ENCODE measurements at regions not wholly inside any gene's neighbourhood (a gene's known extent, or its start where the extent isn't known, plus 50 kb on each side); places are given as distances from the start of the nearest gene placed in this dataset.

- Histone ChIP-seq H3K36me3 (ENCODE audit: control insufficient read depth, insufficient read depth, low read length) (no peaks in the 10 kb centered on the region), H2BK120ac (ENCODE audit: low read depth, low read length) (no peak overlapping the region), H2BK5ac (ENCODE audit: low read length) (no peak overlapping the region), H3K9ac (ENCODE audit: low read length) (no peak overlapping the region), H3K4me3 (ENCODE audit: low read length) (no peak overlapping the region), H3K56ac (ENCODE audit: low read length) (no peak overlapping the region), H2BK15ac (replicated peaks; ENCODE audit: low read depth) (no peak overlapping the region), H3K79me1 (ENCODE audit: low read length) (no peaks in the 10 kb centered on the region), H3K4me2 (ENCODE audit: low read length) (no peak overlapping the region), H3K79me2 (ENCODE audit: control insufficient read depth, insufficient read depth, low read length) (no peaks in the 10 kb centered on the region), H2AK5ac (ENCODE audit: low read length) (no peak overlapping the region), H4K8ac (ENCODE audit: low read depth, low read length) (no peak overlapping the region), H3K23ac (ENCODE audit: low read length) (no peak overlapping the region), H4K5ac (ENCODE audit: low read length) (no peak overlapping the region), H3K27ac (ENCODE audit: low read depth, low read length) (no peak overlapping the region), H3K4me1 (ENCODE audit: control insufficient read depth, low read depth, low read length) (no peaks in the 10 kb centered on the region), H3K27me3 (ENCODE audit: insufficient read depth, low read length, poor library complexity) (no peaks in the 10 kb centered on the region), H3K4ac (ENCODE audit: low read depth, low read length) (no peak overlapping the region), H3K18ac (ENCODE audit: low read length) (no peak overlapping the region)
- DNase-seq, result no peak
- no CpG with 5 or more reads among the region's 4 CpGs for WGBS (ENCODE audit: extremely low coverage, insufficient coverage, low lambda C conversion rate)
These were observed 992.5 kb downstream of the TYW1 start for GRCh38 chr7:67989142-67989541.

GRCh38 chr7:67990003-67990402, 993.4 kb downstream of the TYW1 start:
- Histone ChIP-seq H2AK5ac (ENCODE audit: low read length) (no peak overlapping the region), H3K4me2 (ENCODE audit: low read length) (no peak overlapping the region), H3K4me3 (ENCODE audit: low read length) (no peak overlapping the region), H2BK15ac (replicated peaks; ENCODE audit: low read depth) (no peak overlapping the region), H3K27me3 (ENCODE audit: insufficient read depth, low read length, poor library complexity) (no peaks in the 10 kb centered on the region), H2BK5ac (ENCODE audit: low read length) (no peak overlapping the region), H3K4me1 (ENCODE audit: control insufficient read depth, low read depth, low read length) (no peaks in the 10 kb centered on the region), H4K5ac (ENCODE audit: low read length) (no peak overlapping the region), H2BK120ac (ENCODE audit: low read depth, low read length) (no peak overlapping the region), H3K79me1 (ENCODE audit: low read length) (no peaks in the 10 kb centered on the region), H3K79me2 (ENCODE audit: control insufficient read depth, insufficient read depth, low read length) (no peaks in the 10 kb centered on the region), H4K8ac (ENCODE audit: low read depth, low read length) (no peak overlapping the region), H3K27ac (ENCODE audit: low read depth, low read length) (no peak overlapping the region), H3K4ac (ENCODE audit: low read depth, low read length) (no peak overlapping the region), H3K36me3 (ENCODE audit: control insufficient read depth, insufficient read depth, low read length) (no peaks in the 10 kb centered on the region), H3K9ac (ENCODE audit: low read length) (no peak overlapping the region), H3K18ac (ENCODE audit: low read length) (no peak overlapping the region), H3K56ac (ENCODE audit: low read length) (no peak overlapping the region), H3K23ac (ENCODE audit: low read length) (no peak overlapping the region)
- WGBS (ENCODE audit: extremely low coverage, insufficient coverage, low lambda C conversion rate), result no CpG with 5 or more reads among the region's 4 CpGs
- no peak for DNase-seq

GRCh38 chr7:67990716-67991115, 994.1 kb downstream of the TYW1 start:
- Histone ChIP-seq H2BK15ac (replicated peaks; ENCODE audit: low read depth) (no peak overlapping the region), H3K18ac (ENCODE audit: low read length) (no peak overlapping the region), H3K4me2 (ENCODE audit: low read length) (no peak overlapping the region), H3K23ac (ENCODE audit: low read length) (no peak overlapping the region), H2AK5ac (ENCODE audit: low read length) (no peak overlapping the region), H3K79me2 (ENCODE audit: control insufficient read depth, insufficient read depth, low read length) (no peaks in the 10 kb centered on the region), H3K79me1 (ENCODE audit: low read length) (no peaks in the 10 kb centered on the region), H3K4ac (ENCODE audit: low read depth, low read length) (no peak overlapping the region), H3K27me3 (ENCODE audit: insufficient read depth, low read length, poor library complexity) (no peaks in the 10 kb centered on the region), H3K9ac (ENCODE audit: low read length) (no peak overlapping the region), H3K36me3 (ENCODE audit: control insufficient read depth, insufficient read depth, low read length) (no peaks in the 10 kb centered on the region), H3K27ac (ENCODE audit: low read depth, low read length) (no peak overlapping the region), H2BK5ac (ENCODE audit: low read length) (no peak overlapping the region), H4K5ac (ENCODE audit: low read length) (no peak overlapping the region), H3K56ac (ENCODE audit: low read length) (no peak overlapping the region), H4K8ac (ENCODE audit: low read depth, low read length) (no peak overlapping the region), H3K4me3 (ENCODE audit: low read length) (no peak overlapping the region), H3K4me1 (ENCODE audit: control insufficient read depth, low read depth, low read length) (no peaks in the 10 kb centered on the region), H2BK120ac (ENCODE audit: low read depth, low read length) (no peak overlapping the region)
- DNase-seq, result no peak
- no CpG with 5 or more reads among the region's 2 CpGs for WGBS (ENCODE audit: extremely low coverage, insufficient coverage, low lambda C conversion rate)

GRCh38 chr7:67992287-67992686, 995.7 kb downstream of the TYW1 start:
- Histone ChIP-seq H3K4me2 (ENCODE audit: low read length) (no peak overlapping the region), H3K4ac (ENCODE audit: low read depth, low read length) (no peak overlapping the region), H4K8ac (ENCODE audit: low read depth, low read length) (no peak overlapping the region), H3K56ac (ENCODE audit: low read length) (no peak overlapping the region), H3K79me1 (ENCODE audit: low read length) (no peaks in the 10 kb centered on the region), H3K4me1 (ENCODE audit: control insufficient read depth, low read depth, low read length) (no peaks in the 10 kb centered on the region), H3K36me3 (ENCODE audit: control insufficient read depth, insufficient read depth, low read length) (no peaks in the 10 kb centered on the region), H3K4me3 (ENCODE audit: low read length) (no peak overlapping the region), H2BK120ac (ENCODE audit: low read depth, low read length) (no peak overlapping the region), H3K18ac (ENCODE audit: low read length) (no peak overlapping the region), H3K27ac (ENCODE audit: low read depth, low read length) (no peak overlapping the region), H3K9ac (ENCODE audit: low read length) (no peak overlapping the region), H3K23ac (ENCODE audit: low read length) (no peak overlapping the region), H4K5ac (ENCODE audit: low read length) (no peak overlapping the region), H2BK5ac (ENCODE audit: low read length) (no peak overlapping the region), H3K79me2 (ENCODE audit: control insufficient read depth, insufficient read depth, low read length) (no peaks in the 10 kb centered on the region), H2AK5ac (ENCODE audit: low read length) (no peak overlapping the region), H3K27me3 (ENCODE audit: insufficient read depth, low read length, poor library complexity) (no peaks in the 10 kb centered on the region), H2BK15ac (replicated peaks; ENCODE audit: low read depth) (no peak overlapping the region)
- no CpG with 5 or more reads among the region's 8 CpGs for WGBS (ENCODE audit: extremely low coverage, insufficient coverage, low lambda C conversion rate)
- no peak for DNase-seq

GRCh38 chr7:68005992-68006391, 1009.4 kb downstream of the TYW1 start:
- Histone ChIP-seq H3K4ac (ENCODE audit: low read depth, low read length) (no peak overlapping the region), H3K79me1 (ENCODE audit: low read length) (no peaks in the 10 kb centered on the region), H3K18ac (ENCODE audit: low read length) (no peak overlapping the region), H4K8ac (ENCODE audit: low read depth, low read length) (no peak overlapping the region), H2AK5ac (ENCODE audit: low read length) (no peak overlapping the region), H3K27ac (ENCODE audit: low read depth, low read length) (no peak overlapping the region), H3K4me2 (ENCODE audit: low read length) (no peak overlapping the region), H2BK5ac (ENCODE audit: low read length) (no peak overlapping the region), H3K4me1 (ENCODE audit: control insufficient read depth, low read depth, low read length) (no peaks in the 10 kb centered on the region), H3K27me3 (ENCODE audit: insufficient read depth, low read length, poor library complexity) (no peaks in the 10 kb centered on the region), H3K79me2 (ENCODE audit: control insufficient read depth, insufficient read depth, low read length) (no peaks in the 10 kb centered on the region), H3K9ac (ENCODE audit: low read length) (no peak overlapping the region), H3K23ac (ENCODE audit: low read length) (no peak overlapping the region), H2BK120ac (ENCODE audit: low read depth, low read length) (no peak overlapping the region), H3K4me3 (ENCODE audit: low read length) (no peak overlapping the region), H4K5ac (ENCODE audit: low read length) (no peak overlapping the region), H3K56ac (ENCODE audit: low read length) (no peak overlapping the region), H2BK15ac (replicated peaks; ENCODE audit: low read depth) (no peak overlapping the region), H3K36me3 (ENCODE audit: control insufficient read depth, insufficient read depth, low read length) (no peaks in the 10 kb centered on the region)
- no CpG with 5 or more reads among the region's 6 CpGs for WGBS (ENCODE audit: extremely low coverage, insufficient coverage, low lambda C conversion rate)
- DNase-seq, result no peak

- H3K4ac ChIP-seq (ENCODE audit: low read depth, low read length), result no peak overlapping the region
- no peaks in the 10 kb centered on the region for H3K79me2 ChIP-seq (ENCODE audit: control insufficient read depth, insufficient read depth, low read length)
- WGBS (ENCODE audit: extremely low coverage, insufficient coverage, low lambda C conversion rate), result no CpG with 5 or more reads among the region's 2 CpGs
- H3K18ac ChIP-seq (ENCODE audit: low read length), result no peak overlapping the region
- H3K4me3 ChIP-seq (ENCODE audit: low read length), result no peak overlapping the region
- H2BK15ac ChIP-seq (replicated peaks; ENCODE audit: low read depth), result no peak overlapping the region
- no peak overlapping the region for H3K27ac ChIP-seq (ENCODE audit: low read depth, low read length)
- H4K5ac ChIP-seq (ENCODE audit: low read length), result no peak overlapping the region
- H2BK120ac ChIP-seq (ENCODE audit: low read depth, low read length), result no peak overlapping the region
- no peaks in the 10 kb centered on the region for H3K27me3 ChIP-seq (ENCODE audit: insufficient read depth, low read length, poor library complexity)
- H3K56ac ChIP-seq (ENCODE audit: low read length), result no peak overlapping the region
- H3K4me1 ChIP-seq (ENCODE audit: control insufficient read depth, low read depth, low read length), result no peaks in the 10 kb centered on the region
- H3K4me2 ChIP-seq (ENCODE audit: low read length), result no peak overlapping the region
- H4K8ac ChIP-seq (ENCODE audit: low read depth, low read length), result no peak overlapping the region
- no peak for DNase-seq
- H3K36me3 ChIP-seq (ENCODE audit: control insufficient read depth, insufficient read depth, low read length), result no peaks in the 10 kb centered on the region
- H2AK5ac ChIP-seq (ENCODE audit: low read length), result no peak overlapping the region
- H2BK5ac ChIP-seq (ENCODE audit: low read length), result no peak overlapping the region
- no peak overlapping the region for H3K23ac ChIP-seq (ENCODE audit: low read length)
- H3K79me1 ChIP-seq (ENCODE audit: low read length), result no peaks in the 10 kb centered on the region
- H3K9ac ChIP-seq (ENCODE audit: low read length), result no peak overlapping the region
These were observed 1010.0 kb downstream of the TYW1 start for GRCh38 chr7:68006619-68007018.
